HepG2 (cell line): ENCODE measurements at regions not wholly inside any gene's neighbourhood (a gene's known extent, or its start where the extent isn't known, plus 50 kb on each side); places are given as distances from the start of the nearest gene placed in this dataset.

Source experiments
- ATAC-seq: fragments of 200-7000 bp; cut with Tn5 transposase; 3 replicates; pipeline ENCODE4 v1.9.1; 2020; ENCODE audit warnings: mild to moderate bottlenecking, moderate library complexity
- BruUV-seq: library from RNA; stranded (reverse); fragments of 400-500 nt; replicated peaks from 2 replicates; lab custom pipeline; 2021; lab: Mats Ljungman, UMichigan
- CTCF ChIA-PET: fragments of 300-600 bp; formaldehyde crosslinking; extraction: SDS; loops from one replicate; lab custom pipeline; 2021; ENCODE audit warnings: low total read pairs, inconsistent platforms, low intra/inter-chr PET ratio; lab: Yijun Ruan, JAX
- POLR2A ChIA-PET: fragments of 350-600 bp; sonication (Branson Sonifier 250); formaldehyde crosslinking; loops from one replicate; lab custom pipeline; 2020; ENCODE audit warnings: antibody characterized with exemption, inconsistent platforms; lab: Yijun Ruan, JAX
- DNase-seq: peaks from one replicate; pipeline ENCODE4 v3.0.0-alpha.2; 2015; ENCODE audit warnings: low spot score
- FAIRE-seq: peaks from 3 replicates; lab custom pipeline; 2011; peaks lifted over from hg19 to GRCh38; lab: Jason Lieb, UNC
- H2AFZ ChIP-seq: one replicate; pipeline ENCODE4 v1.6.1; 2011; ENCODE audit warnings: low read length, inconsistent platforms
- H3K27ac ChIP-seq: fragments of 300-600 bp; 3 replicates; pipeline ENCODE4 v1.8.0; 2011; ENCODE audit warnings: mixed run types, mild to moderate bottlenecking, mixed read lengths, low read length, inconsistent platforms; ENCODE audit not compliant: insufficient read depth; ENCODE audit errors: extremely low read length
- H3K27me3 ChIP-seq, 2 experiments: fragments of 200-600 bp in 1 of 2; 2 replicates in 1 of 2; 3 replicates in 1 of 2; pipeline versions ENCODE4 v1.6.0 to v1.8.0; 2011; ENCODE audit warnings: low read length in 2 of 2, mild to moderate bottlenecking in 2 of 2, moderate library complexity in 2 of 2, inconsistent platforms in 1 of 2; ENCODE audit not compliant: insufficient read depth in 2 of 2, control insufficient read depth in 1 of 2
- H3K36me3 ChIP-seq, 2 experiments: fragments of 200-600 bp in 1 of 2; replicated peaks in 1 of 2; 2 replicates in 1 of 2; 3 replicates in 1 of 2; pipeline versions ENCODE4 v1.5.1 to v1.8.0; 2011; ENCODE audit warnings: low read length in 2 of 2, inconsistent platforms in 1 of 2; ENCODE audit not compliant: insufficient read depth in 2 of 2, control insufficient read depth in 1 of 2
- H3K4me1 ChIP-seq: 2 replicates; pipeline ENCODE4 v1.5.1; 2012; ENCODE audit warnings: low read length, inconsistent platforms; ENCODE audit not compliant: insufficient read depth
- H3K4me2 ChIP-seq: 2 replicates; pipeline ENCODE4 v1.6.0; 2011; ENCODE audit warnings: low read depth, low read length, inconsistent platforms
- H3K4me3 ChIP-seq, 3 experiments: fragments of 200-600 bp in 1 of 3; sonication (generic), shearing (Covaris generic) in 1 of 3; replicated peaks in 1 of 3; 2 replicates each; pipeline ENCODE4 v1.5.1; 2011 to 2016; ENCODE audit warnings: low read length in 3 of 3, inconsistent platforms in 2 of 3, low read depth in 2 of 3, mild to moderate bottlenecking in 2 of 3, control low read depth in 1 of 3, mixed read lengths in 1 of 3; ENCODE audit not compliant: insufficient read depth in 1 of 3
- H3K79me2 ChIP-seq: one replicate; pipeline ENCODE4 v1.6.1; 2011; ENCODE audit warnings: low read length, inconsistent platforms; ENCODE audit not compliant: insufficient read depth
- H3K9ac ChIP-seq: 2 replicates; pipeline ENCODE4 v1.6.0; 2011; ENCODE audit warnings: mild to moderate bottlenecking, low read depth, low read length, inconsistent platforms; ENCODE audit not compliant: insufficient read depth
- H3K9me3 ChIP-seq: 2 replicates; pipeline ENCODE4 v1.5.1; 2012; ENCODE audit warnings: mild to moderate bottlenecking, low read length
- H4K20me1 ChIP-seq: 2 replicates; pipeline ENCODE4 v1.6.0; 2011; ENCODE audit warnings: inconsistent platforms, mild to moderate bottlenecking, low read length, moderate library complexity; ENCODE audit not compliant: insufficient read depth
- BCLAF1 ChIP-seq: fragments of 450-650 bp; IDR thresholded peaks from 2 replicates; pipeline ENCODE4 v1.6.1; 2017; ENCODE audit warnings: mild to moderate bottlenecking
- FLYWCH1 ChIP-seq: sonication (generic); formaldehyde crosslinking; IDR thresholded peaks from 2 replicates; pipeline ENCODE4 v1.8.1; 2023; ENCODE audit warnings: mild to moderate bottlenecking, missing genetic modification reagents
- MEIS1 ChIP-seq: sonication (generic); formaldehyde crosslinking; IDR thresholded peaks from 2 replicates; pipeline ENCODE4 v1.9.0; 2021; ENCODE audit warnings: mild to moderate bottlenecking, missing genetic modification reagents, moderate library complexity, borderline replicate concordance
- PRMT3 ChIP-seq: sonication (generic); formaldehyde crosslinking; IDR thresholded peaks from 2 replicates; pipeline ENCODE4 v1.8.1; 2022; ENCODE audit warnings: low read depth, mild to moderate bottlenecking, moderate library complexity, missing genetic modification reagents, borderline replicate concordance
- SIN3B ChIP-seq: fragments of 150-350 bp; IDR thresholded peaks from 2 replicates; pipeline ENCODE4 v1.6.1; 2014; ENCODE audit warnings: low read length
- USF2 ChIP-seq, 2 experiments: sonication (generic) in 1 of 2; formaldehyde crosslinking in 1 of 2; IDR thresholded peaks; 2 replicates each; pipeline versions ENCODE4 v1.5.1 to v1.6.1; 2011 to 2020; ENCODE audit warnings: borderline replicate concordance in 1 of 2, low read depth in 1 of 2, low read length in 1 of 2, mild to moderate bottlenecking in 1 of 2, missing genetic modification reagents in 1 of 2, moderate library complexity in 1 of 2
- ZNF264 ChIP-seq: sonication (generic); formaldehyde crosslinking; IDR thresholded peaks from 2 replicates; pipeline ENCODE4 v1.4.0; 2020; ENCODE audit warnings: missing genetic modification reagents
- ZNF275 ChIP-seq: sonication (generic); formaldehyde crosslinking; IDR thresholded peaks from 2 replicates; pipeline ENCODE4 v1.8.0; 2022; ENCODE audit warnings: missing genetic modification reagents, mild to moderate bottlenecking, inconsistent platforms, borderline replicate concordance
- ZNF446 ChIP-seq: sonication (generic); formaldehyde crosslinking; IDR thresholded peaks from 2 replicates; pipeline ENCODE4 v1.5.0; 2020; ENCODE audit warnings: mild to moderate bottlenecking, missing genetic modification reagents
- ZNF562 ChIP-seq: sonication (generic); formaldehyde crosslinking; IDR thresholded peaks from 2 replicates; pipeline ENCODE4 v1.8.0; 2022; ENCODE audit warnings: missing genetic modification reagents, borderline replicate concordance
- ZNF841 ChIP-seq: sonication (generic); formaldehyde crosslinking; IDR thresholded peaks from 2 replicates; pipeline ENCODE4 v1.8.1; 2023; ENCODE audit warnings: missing genetic modification reagents, borderline replicate concordance
- ZNF850 ChIP-seq: sonication (generic); formaldehyde crosslinking; conservative IDR thresholded peaks from 2 replicates; pipeline ENCODE4 v1.9.0; 2021; ENCODE audit warnings: mild to moderate bottlenecking, missing genetic modification reagents
- WGBS: methylation state at CpG from one replicate; pipeline ENCODE4 v1.1.6; 2017; ENCODE audit warnings: low lambda C conversion rate; 5-methylcytosine and 5-hydroxymethylcytosine counted together
- in situ Hi-C: cut with HindIII; loops from 2 replicates; pipeline ENCODE4 v1.10.0; 2017; ENCODE audit warnings: low pct_unique_long_range_greater_than_20kb; ENCODE audit not compliant: extremely low pct_ligation_motif_present
- intact Hi-C: fragments of 100-400 bp; cut with micrococcal nuclease; formaldehyde crosslinking; loops from one replicate; pipeline ENCODE4 v1.10.0; 2022; ENCODE audit not compliant: unreplicated experiment

- Histone ChIP-seq H3K4me2 (no peak overlapping the region), H3K9me3 (no peaks in the 10 kb centered on the region), H4K20me1 (no peaks in the 10 kb centered on the region), H3K36me3 (no peaks in the 10 kb centered on the region), H3K9ac (no peak overlapping the region), H3K79me2 (no peaks in the 10 kb centered on the region), H3K27me3 (no peaks in the 10 kb centered on the region), H3K4me3 (no peak overlapping the region), H3K27ac (no peak overlapping the region), H3K4me1 (peaks cover 10% of the 10 kb centered on the region), H2AFZ (no peak overlapping the region)
- WGBS = 63% methylated on average over 10 of the region's 10 CpGs
- TF ChIP-seq BCLAF1 (no peak), ZNF275 (CRISPR knock-in tag) (no peak), FLYWCH1 (CRISPR knock-in tag) (no peak), MEIS1 (CRISPR knock-in tag) (no peak), ZNF446 (CRISPR knock-in tag) (no peak), ZNF850 (CRISPR knock-in tag) (no peak), PRMT3 (CRISPR knock-in tag) (no peak), ZNF562 (CRISPR knock-in tag) (no peak), ZNF841 (CRISPR knock-in tag) (no peak), ZNF264 (CRISPR knock-in tag) (no peak), USF2 (IDR thresholded peaks at IDR 0.05; ENCODE audit: low read depth, low read length) (no peak), USF2 (CRISPR knock-in tag; IDR thresholded peaks at IDR 0.05; ENCODE audit: borderline replicate concordance) (no peak), SIN3B (no peak)
- FAIRE-seq (no peak), DNase-seq (peak; percentile 27), ATAC-seq (no peak)
- no TSS peak for BruUV-seq
- in situ Hi-C loops = no loop called here
- POLR2A ChIA-PET = no interaction called here
- CTCF ChIA-PET = no interaction called here
- intact Hi-C loops = no loop called here
Observed at GRCh38 chr5:175816348-175816747, 55.0 kb upstream of the CPLX2 start.
